GM20000 (cell line): ENCODE measurements at regions not wholly inside any gene's neighbourhood (a gene's known extent, or its start where the extent isn't known, plus 50 kb on each side); places are given as distances from the start of the nearest gene placed in this dataset.
"Not testable (repeated sequence)": the region's sequence is repeated elsewhere in the genome, so short reads cannot be mapped to it uniquely, and the experiment has no call there.

Source experiments
- DNase-seq: peaks from one replicate; pipeline ENCODE4 v3.0.0; 2012; ENCODE audit warnings: low spot score
- CTCF ChIP-seq: IDR thresholded peaks from 2 replicates; pipeline ENCODE4 v1.5.1; 2012; ENCODE audit warnings: mild to moderate bottlenecking, control low read depth; ENCODE audit errors: extremely low read depth, missing control alignments

- DNase-seq: no peak
- no peak for TF ChIP-seq CTCF
Measured at GRCh38 chr20:30503992-30504570, 753.4 kb upstream of the DEFB115 start.

DNA sequence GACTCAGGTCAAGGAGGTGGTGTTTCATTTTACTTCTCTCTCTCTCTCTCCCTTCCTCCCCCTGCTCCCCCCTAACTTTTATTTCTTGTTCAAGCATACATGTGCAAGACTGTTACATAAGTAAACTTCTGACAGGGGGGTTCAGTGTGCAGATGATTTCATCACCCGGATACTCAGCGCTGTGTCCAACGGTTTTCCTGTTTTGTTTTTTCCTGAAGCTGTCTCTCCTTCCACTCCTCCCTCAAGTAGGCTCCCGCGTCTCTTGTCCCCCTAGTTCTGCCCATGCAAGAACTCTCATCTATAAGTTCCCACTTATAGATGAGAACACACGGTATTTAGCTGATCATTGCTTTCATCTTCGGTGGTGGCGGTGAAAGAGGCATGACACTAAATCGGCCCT is 751.9 kb upstream of the DEFB115 start:
- no peak for TF ChIP-seq CTCF
- DNase-seq: no peak

DNA sequence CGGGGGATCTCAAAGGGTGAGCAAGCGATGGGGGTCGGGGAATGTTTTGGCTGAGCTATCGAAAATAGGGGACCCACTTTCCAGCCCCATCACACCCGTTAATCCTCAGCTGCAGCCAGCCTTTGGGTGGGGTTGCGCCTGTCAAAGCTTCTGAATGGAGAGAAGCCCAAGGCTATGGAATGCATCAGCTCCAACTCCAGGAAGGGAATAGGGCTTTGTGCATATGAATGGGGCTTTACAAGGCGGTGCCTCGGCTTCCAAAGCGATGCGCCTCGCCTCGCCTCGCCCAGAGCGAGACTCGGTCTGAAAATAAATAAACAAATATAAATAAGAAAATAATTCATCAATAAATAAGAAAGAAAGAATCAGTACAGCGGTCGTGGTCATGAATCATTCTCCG is 751.4 kb upstream of the DEFB115 start:
- TF ChIP-seq CTCF: no peak
- DNase-seq: no peak

GRCh38 chr20:30508382-30508781 is 749.1 kb upstream of the DEFB115 start:
- DNase-seq: not testable (repeated sequence)

DNA sequence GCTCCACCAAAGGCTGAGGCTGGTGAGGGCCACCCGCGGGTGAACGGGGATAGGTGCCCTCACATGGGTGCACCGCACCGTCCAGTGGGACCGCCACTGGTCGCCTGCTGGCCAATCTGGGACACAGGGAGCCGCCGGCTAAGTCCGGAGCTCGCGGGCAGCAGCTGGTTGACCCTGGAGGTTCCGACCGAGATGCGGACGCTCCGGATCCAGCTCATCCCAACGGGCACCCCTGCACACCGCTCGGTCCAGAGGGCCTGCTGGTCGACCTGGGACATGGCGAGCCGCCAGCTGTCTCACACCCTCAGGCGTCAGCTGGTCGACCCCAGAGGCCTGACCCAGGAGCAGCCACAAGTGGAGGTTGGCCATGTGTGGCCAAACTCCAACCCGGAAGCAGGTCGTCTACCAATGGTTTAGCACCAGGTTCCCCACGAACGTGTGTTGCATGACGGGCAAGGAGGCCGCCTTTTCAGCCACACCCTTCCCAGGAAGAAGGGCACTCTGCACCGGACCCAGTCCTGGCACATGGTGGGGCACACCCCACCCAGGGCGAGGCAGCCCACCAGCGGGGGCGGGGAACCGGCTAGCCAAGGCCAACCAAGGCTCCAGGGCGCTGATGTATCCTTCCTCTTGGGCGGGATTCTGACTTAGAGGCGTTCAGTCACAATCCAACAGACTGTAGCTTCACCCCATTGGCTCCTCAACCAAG is 746.0 kb upstream of the DEFB115 start:
- no peak for TF ChIP-seq CTCF
- no peak for DNase-seq

DNA sequence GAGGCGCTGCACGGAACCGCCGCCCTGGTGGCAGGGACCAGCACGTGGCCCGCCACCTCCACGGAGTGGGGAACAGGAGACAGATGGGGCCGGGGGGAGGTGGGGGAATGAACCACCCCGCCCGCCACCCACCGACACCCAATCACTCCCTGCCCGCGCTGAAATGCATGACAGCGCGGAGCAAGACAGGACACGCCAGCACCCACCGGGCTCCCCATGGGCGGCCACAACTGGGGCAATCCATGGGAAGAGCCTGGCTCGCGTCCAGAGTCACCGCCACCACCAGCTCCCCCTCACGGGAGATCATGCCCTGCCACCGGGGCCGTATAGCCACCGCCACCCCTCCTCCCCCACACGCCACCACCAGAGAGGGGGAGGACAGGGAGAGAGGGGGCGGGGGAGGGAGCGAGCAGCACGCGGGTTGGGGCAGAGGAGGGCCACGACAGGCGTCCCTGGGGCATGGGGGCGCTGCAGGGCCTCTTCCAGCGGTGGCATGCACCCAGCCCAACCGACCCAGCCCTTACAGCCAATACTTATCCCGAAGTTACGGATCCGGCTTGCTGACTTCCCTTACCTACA is 744.3 kb upstream of the DEFB115 start:
- DNase-seq: no peak
- TF ChIP-seq CTCF: no peak

DNA sequence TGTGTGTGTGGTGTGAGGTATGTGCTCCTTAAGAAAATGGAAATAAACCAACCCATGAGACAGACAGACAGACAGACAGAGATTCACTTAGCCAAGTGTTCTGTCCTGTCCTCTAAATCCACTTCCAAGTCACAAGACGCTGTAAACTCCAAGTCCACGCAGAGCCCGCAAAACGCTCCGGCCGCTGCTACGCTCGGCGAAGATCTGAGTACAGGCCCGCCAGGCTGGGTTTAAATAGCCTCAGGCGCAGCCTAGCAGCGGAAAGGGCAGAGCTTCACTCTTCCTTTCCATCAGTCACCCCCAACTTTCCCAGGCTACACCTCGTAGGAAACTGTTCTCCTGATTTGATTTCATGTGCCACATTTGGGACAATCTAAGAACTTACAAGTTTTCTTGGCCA is 741.5 kb upstream of the DEFB115 start:
- not testable (repeated sequence) for DNase-seq

GRCh38 chr20:30518906-30519305 is 738.6 kb upstream of the DEFB115 start:
- DNase-seq: not testable (repeated sequence)

DNA sequence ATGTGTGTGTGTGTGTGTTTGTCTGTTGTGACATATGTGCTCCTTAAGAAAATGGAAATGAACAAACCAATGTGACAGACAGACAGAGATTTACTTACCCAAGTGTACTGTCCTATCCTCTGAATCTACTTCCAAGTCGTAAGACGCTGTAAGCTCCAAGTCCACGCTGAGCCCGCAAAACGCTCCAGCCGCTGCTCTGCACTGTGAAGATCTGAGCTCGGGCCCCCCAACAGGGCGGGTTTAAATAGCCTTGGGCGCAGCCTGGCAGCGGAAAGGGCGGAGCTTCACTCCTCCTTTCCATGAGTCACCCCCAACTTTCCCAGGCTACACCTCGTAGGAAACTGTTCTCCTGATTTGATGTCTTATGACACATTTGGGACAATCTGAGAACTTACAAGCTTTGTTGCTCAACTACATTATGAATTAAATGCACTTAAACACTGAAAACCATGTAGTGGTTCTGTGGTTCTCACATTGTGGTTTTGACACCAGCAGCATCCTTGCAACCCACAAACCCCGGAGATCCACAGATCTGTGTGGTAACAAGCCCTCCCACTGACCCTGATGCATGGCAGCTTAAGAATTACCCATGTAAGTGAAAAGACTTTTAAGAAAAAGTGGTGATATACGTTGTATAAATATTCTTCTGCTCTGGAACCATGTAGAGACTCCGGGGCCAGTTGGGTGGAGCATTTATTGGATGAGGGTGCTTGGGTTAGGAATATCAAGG is 735.6 kb upstream of the DEFB115 start:
- not testable (repeated sequence) for DNase-seq

DNA sequence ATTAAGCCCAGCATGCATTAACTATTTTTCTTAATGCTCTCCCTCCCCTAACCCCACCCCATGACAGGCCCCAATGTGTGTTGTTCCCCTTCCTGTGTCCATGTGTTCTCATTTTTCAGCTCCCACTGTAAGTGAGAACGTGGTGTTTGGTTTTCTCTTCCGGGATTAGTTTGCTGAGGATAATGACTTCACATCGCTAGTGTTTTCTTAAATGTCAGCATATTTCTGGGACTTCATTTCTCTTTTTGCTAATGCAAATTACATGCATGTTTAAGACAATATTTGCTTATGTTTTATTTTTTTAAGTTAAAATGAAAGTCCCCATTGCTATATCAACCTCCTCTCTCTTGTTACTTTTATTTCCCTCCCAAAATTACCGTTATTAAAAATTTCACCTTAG is 733.3 kb upstream of the DEFB115 start:
- not testable (repeated sequence) for DNase-seq

- not testable (repeated sequence) for DNase-seq
Measured at GRCh38 chr20:30524761-30525160, 732.7 kb upstream of the DEFB115 start.

DNA sequence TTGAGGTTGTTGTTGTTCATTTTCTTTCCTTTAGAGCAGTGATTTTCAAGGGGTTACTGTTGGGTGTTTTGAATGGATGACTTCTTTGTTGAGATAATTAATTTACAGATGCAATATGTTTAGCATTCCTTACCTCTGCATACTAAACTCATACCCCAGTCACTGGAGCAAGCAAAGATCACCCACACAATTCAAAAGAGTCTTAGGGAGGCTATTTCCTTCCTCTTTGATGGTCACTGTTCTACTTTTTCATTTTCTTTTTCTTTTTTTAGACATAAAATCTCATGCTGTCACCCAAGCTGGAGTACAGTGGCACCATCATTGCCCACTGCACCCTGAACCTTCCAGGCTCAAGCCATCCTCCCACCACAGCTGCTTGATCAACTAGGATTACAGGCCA is 723.8 kb upstream of the DEFB115 start:
- DNase-seq: not testable (repeated sequence)

GRCh38 chr20:30537459-30537858 is 720.0 kb upstream of the DEFB115 start:
- not testable (repeated sequence) for DNase-seq

GRCh38 chr20:30540330-30541069 is 717.0 kb upstream of the DEFB115 start:
- not testable (repeated sequence) for DNase-seq
